CD1c-positive myeloid dendritic cell (primary cell): ENCODE measurements at regions not wholly inside any gene's neighbourhood (a gene's known extent, or its start where the extent isn't known, plus 50 kb on each side); places are given as distances from the start of the nearest gene placed in this dataset.
A peak's percentile ranks its signal among the peaks of the same experiment; 100 is the strongest.

Experiments used
- DNase-seq: peaks from one replicate; pipeline ENCODE4 v3.0.0-alpha.2; 2016; ENCODE audit errors: extremely low spot score

DNA sequence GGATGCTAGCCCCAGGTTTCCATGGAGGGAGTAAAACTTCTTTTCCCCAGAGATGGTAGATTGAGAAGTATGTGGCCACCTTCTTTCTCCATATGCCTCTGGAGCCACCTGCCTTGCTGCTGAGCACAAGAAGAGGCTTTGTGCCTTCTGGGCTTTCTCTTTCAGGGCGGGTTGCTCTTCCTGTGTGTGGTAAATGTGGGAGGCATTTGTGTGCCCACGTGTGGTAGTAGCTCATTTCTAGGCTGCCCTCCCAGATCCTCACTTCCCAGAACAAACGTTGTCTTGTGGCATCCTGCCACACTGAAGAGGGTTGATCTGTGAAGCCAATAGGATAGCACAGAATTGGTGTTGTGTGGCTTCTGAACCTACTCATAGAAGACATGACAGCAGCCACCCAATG lies 342.0 kb upstream of the PODXL start:
- DNase-seq: peak; percentile 7

DNA sequence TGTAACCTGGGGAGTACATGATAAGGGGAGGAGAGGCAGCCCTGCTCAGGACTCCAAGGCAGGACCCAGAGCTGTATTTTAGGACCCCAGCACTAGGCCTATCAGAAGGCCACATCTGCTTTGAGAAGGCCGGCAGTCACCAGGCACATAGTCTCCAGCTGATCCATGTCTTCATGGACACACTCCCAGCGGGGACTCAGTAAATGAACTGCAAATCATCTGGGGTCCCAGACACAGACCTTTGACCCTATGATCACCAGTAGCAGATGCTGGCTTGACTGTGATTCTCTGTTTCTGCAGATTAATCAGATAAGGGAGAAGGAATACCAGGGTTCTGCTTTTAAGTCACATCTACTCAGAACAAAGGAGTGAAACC lies 341.4 kb upstream of the PODXL start:
- DNase-seq: no peak

DNA sequence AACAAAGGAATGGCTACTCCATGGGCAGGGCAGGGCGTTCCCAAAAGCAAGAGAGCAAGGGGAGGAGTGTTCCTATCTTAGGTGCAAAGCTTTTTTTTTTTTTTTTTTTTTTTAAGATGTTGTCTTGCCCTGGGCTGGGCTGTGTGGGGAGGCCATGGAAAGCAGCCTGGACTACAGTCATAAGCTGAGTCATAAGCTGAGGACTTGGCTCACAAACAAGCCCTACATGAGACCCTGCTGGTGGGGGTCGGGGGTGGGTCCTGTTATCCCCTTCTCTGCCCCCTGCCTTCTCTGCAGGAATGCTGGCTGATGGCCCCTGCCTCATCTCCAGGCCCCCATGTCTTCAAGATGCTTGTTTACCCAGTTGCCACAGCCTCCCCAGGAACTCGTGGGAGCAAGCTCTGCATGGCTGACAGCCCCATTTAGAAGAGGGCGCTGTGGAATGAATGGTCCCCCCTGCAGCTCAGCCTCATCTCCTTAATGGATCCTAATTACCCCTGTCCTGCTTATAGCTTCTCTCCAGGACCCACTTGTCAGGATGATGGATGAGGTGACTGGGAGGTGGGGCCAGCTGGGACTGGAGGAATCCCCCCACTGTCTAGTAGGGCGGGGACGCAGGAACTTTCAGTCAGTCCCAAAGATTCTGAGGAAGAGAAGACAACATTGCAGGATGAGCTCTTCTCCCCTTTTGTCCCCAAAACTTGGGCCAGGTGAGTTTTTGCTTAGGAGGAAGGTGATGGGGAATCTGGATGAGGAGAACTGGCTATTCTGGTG lies 340.8 kb upstream of the PODXL start:
- no peak for DNase-seq

DNA sequence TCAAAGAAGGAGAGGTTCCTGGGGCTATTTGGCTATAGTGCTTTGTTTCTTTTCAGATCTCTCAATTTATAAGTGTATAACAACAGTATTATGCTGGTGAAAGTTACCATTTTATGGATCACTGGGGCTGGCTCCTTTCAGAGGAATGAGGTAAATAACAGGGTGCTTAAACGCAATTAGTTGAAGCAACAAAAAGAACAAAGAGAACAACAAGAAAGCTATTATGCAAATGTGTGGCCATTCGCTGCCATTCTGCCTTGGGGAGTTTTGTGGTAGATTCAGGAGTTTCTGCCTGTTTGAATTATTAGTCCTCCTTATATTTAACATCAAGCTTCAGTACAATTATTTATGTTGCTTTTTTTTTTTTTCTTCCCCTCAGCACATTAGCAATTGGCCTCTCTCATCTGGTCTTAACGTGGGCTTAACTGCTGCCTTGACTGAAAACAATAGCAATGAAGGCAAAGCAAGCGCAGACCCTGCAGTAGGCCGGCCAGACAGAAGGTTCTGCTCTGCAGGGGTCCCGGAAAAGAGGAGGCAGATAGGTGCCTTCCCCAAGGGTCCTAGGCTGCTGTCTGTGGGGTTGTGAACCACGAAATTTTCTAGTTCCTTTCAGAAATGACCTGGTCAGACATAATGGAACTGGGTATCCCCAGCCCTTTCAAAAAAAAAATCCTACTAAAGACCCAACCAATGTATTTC lies 339.9 kb upstream of the PODXL start:
- no peak for DNase-seq

DNA sequence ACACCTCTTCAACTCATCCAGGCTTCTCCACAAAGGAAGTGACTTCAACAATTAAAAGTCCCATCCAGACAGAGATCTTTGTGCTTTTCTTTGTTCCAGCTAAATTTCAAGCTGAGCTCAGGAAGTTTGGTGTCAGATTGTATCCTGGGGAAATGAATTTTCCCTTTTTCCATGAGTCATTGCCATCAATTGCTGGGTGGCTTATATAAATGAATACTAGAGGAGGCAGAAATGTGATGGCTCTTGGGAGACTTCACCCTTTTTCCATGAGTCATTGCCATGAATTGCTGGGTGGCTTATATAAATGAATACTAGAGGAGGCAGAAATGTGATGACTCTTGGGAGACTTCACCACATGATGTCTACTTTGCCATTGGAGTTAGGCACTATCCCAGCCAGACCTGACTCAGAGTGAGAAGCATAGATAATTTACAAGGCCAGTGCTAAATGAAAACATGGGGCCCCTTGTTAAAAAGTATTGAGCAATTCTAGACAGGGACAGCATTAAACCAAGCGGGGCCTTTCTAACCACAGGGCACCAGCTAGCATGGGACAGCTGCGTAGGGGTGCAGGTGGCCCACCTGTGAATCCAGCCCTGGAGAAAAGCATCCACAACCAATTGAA lies 339.2 kb upstream of the PODXL start:
- DNase-seq: no peak

DNA sequence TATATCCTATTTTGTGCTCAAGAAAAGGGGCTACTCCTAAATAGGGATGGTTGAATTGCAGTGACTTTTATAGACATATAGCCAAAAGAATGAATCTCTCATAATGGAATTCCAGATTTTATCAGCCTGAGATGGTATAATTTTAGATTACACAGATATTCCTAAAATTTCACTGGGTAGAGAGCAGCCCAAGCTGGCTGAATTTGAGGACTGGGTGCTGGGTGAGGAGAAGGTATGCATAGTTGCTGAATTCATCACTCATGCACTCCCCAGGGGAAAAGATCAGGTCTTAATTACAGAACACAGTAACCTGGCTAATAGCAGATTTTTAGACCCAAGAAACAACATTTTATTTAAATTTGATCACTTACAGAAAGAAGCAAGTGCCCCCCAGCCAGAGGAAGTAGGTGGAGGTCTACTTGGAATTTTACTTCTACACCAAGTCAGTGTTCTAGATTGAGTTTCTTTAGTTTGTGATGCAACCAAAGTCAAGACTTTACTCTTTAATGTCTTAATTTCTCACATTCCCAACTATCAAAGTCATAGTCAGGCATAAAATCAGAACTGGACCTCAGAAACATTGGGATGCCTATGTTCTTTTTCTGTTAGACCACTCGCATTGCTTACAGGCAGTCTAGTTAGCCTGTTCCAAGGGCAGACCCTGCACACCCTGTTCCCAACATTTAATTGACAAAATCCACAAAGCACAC lies 337.4 kb upstream of the PODXL start:
- no peak for DNase-seq

DNA sequence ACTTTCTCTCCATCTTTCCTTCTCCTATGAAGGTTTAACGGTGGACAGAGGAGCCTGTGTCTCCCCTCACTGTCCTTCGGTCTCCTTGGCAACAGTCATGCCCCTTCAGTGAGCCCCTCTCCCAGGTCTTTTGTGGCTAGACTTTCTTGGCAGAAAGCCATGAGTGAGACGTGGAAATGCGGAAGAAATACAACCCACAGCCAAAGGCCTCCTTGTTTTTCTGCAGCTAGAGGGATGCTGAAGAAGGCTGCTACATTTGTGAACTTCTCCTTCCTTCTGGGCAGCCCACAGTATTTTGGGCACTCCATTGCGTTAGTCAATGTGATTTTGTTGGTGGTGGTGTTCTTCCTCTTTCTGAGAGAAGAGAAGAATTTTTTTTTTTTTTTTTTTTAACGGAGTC lies 333.7 kb upstream of the PODXL start:
- DNase-seq: peak; percentile 67

DNA sequence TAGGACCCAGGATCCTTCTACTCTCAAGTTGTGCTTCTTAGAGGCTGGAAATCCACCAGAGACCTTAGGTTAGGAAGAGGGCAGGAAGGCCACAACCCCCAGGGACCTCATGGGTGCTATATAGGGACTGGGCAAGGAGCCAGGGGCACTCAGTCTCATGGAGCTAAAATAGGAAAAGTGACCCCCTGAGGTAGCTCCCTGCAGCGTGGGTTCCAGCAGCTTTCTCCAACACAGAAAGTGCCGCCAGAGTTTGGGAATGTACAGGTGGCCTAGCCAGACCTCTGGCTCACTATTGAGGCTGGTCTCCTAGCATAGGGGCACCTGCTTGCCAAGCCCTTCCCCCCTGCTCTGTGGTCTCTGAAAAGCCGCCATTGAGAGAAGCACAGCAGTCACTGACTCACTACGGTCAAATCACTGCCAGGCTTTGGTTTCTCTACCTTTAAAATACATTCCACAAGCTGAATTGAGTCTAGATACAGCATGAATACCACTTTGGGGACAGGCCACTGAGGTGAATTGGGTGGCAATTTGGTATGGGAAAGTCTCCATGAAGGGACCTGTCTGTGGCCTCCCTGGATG lies 333.2 kb upstream of the PODXL start:
- DNase-seq: no peak

DNA sequence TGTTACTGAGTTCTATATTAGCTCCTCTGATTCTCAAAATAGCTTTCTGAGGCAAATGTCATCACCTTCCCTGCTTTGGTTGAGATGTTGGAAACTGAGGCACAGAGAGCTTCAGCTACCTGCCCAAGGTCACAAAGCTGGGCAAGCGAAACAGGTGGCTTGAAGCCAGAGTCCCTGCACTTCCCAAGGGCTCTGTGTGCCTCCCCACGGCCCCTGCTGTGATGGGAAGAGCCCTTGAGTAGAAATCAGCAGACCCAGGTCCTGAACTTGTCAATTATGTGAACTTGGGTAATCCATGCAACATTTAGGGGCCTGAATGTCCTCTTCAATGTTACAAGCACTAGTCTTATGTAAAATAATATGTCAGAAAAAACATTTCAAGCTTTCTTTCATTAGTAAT lies 327.3 kb upstream of the PODXL start:
- DNase-seq: no peak

DNA sequence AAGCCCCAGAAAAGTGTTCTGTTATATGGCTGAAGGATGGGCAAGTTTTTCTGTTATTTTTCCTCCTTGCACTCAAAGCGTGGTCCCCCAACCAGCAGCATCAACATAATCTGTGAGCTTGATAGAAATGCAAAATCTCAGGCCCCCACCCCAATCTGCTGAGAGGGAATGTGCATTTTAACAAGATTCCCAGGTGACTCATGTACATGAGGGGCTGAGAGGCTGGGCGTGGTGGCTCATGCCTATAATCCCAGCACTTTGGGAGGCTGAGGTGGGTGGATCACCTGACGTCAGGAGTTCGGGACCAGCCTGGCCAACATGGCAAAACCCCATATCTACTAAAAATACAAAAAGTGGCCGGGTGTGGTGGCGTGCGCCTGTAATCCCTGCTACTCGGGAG lies 326.8 kb upstream of the PODXL start:
- DNase-seq: no peak

DNA sequence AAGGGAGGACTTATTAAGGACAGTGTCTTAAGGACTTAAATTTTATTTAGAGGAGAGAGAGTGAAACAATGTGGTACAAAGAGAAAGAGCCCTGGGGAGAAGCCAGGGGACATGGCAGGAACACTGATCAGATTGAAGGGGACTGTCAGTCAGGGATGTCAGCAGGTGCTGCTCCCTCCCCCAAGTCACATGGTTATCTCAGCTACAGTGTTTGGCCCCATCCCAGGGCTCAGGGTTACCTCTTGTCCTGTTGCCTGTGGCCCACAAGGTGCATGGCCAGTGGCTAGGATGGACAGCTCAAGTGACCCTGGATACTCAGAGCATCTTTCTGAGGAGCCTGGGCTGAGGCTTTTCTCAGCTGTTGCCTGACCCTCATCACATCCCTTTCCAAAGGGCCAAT lies 325.9 kb upstream of the PODXL start:
- no peak for DNase-seq

DNA sequence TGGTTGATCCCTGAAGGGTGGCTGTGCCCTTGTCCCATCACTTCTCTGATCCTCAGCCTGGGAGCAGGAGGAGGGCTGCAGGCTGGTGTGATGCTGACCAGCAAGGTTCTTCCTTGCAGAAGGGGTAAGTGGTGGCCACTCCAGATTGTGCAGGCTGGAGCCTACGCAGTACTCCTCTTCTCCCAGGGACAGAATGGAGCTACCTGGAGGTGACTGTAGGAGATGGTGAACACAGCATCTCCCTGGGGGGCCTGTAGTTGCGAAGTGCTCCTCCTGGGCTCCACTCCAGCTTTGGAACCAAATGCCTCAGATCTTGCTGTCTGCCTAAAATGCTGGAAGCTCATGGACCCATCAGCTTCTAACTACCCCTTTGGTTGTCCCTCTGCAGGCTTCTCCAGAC lies 323.6 kb upstream of the PODXL start:
- DNase-seq: no peak

DNA sequence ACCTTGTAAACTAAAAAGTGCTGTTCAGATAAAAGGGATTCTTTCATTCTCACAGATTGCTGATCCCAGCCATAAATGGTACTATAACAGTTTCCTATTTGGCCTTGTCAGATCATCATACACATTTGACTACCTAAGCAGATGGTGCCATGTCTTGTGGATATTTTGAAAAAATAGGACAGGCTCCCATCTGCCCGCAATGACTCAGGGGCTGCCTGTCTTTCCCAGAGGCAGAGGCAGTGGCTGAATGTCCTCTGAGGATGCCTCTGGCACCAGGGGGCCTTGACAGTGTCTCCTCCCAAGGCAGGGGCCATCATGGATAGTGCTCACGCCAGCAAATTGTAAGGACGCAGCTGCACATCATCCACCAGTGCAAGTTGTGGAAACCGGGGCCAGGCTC lies 323.0 kb upstream of the PODXL start:
- DNase-seq: no peak

DNA sequence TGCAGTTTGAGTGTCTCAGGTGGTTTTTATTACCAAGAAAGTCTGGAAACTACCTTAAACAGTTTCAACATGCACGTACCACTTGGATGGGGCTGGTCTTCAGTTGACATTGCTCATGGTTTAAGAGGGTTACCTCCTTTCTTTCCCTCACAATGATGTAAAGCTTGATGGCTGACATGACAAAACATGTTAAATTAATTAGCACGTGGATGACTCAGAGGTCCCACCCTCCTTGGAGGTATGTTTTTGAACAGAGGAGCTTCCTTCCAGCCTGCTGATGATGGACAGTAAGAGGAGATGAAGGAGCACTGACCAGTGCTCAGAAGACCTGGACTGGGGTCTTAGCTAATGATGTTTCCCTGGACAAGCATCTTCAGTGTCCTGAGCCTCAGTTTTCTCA lies 322.3 kb upstream of the PODXL start:
- DNase-seq: no peak

DNA sequence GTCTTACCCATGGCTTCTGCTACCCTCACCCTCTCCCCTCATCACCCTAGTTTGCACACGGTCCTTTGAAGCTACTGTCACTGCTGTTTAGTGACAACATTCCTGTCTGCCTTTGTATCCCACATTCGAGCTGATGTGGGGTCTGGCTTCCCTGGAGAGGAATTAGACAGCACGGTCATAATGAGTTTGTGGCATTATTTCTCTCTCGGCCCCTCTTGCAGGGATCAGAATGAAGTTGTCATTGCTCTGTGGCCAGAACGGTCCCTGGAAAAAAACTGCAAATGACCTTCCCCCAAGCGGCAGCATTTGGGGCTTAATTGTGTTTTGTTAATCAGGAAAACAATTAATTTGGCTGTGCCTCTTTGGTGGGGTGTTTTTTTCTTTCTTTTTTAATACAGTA lies 317.2 kb upstream of the PODXL start:
- DNase-seq: no peak

DNA sequence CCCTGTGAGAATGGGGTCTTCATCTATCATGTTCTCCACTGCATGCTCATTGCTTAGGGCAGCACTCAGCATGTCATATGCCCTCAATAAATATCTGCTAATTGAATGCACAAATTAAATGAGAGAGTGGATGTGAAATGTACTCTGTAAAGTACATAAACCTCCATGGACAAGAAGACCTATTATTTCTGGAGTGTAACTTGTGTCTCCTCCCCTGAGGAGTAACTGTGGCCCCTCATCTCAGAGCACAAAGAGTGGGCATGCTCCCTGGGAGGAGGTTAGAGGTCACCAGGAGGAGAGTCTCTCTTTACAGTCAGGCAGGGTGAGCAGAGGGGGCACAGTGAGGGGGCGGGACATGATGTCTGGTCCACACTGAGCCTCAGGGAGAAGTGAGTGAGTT lies 313.6 kb upstream of the PODXL start:
- no peak for DNase-seq

DNA sequence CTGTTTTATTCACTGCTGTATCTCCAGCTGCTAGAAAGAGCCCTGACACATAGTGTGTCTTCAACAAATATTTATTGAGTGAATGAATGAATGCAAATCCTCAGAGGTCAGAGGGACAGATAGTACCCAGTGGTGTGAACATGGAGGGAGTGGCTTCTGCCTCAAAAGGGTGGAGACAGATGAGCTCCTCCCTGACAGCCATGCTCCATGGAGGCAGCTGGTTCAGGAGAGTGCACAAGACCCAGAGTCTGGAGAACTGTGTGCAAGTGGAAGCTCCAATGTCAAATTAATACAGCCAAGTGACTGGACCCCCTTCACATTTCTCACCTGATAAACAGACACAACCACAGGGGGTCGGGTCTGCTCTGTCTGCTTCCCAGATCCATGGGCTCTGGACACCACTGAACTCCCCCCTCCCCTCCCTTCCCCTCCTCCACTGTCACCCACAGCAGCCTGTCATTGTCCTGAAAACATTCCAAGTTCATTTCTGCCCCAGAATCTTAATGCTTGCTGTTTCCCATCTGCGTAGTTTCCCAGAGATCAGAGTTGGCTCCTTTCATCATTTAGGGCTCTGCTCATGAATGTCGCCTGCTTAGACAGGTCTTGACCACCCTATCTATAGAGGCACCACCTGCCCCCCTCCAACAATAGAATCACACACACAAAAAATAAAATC lies 312.9 kb upstream of the PODXL start:
- no peak for DNase-seq

DNA sequence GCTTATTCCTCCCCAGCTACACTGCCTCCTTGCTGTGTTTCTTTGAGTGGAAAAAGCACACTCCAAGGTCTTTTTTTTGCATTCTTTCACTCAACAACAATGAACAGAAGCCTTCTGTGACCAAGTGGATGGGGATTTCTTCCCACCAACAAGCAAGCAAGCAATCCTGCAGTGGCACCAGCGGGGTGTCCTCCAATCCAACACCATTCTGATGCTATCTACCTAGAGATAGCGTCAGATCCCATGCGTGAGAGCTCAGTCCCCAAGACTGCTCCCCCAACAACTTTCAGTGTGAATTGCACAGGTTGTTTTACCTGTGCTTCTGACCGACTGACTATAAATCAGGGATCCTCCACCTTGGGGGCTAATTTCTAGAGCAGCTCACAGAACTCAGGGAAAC lies 311.0 kb upstream of the PODXL start:
- no peak for DNase-seq

DNA sequence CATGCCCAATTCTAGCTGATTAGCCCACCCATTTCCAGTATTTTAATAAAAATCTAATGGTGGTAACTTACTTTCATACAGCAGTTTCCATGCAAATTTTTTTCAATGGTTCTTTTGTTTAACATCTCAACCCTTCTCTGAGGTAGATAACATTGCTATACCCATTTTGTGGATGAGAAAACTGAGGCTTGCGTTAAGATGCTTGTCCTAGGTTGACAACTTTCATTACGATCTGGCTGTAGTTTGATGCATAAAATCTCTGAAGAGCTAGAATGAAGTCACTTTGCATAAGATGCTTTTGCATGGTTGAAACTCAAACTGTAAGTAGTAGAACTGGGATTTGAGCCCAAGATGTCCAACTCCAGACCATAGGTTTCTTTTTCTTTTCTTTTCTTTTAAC lies 309.5 kb upstream of the PODXL start:
- DNase-seq: no peak

DNA sequence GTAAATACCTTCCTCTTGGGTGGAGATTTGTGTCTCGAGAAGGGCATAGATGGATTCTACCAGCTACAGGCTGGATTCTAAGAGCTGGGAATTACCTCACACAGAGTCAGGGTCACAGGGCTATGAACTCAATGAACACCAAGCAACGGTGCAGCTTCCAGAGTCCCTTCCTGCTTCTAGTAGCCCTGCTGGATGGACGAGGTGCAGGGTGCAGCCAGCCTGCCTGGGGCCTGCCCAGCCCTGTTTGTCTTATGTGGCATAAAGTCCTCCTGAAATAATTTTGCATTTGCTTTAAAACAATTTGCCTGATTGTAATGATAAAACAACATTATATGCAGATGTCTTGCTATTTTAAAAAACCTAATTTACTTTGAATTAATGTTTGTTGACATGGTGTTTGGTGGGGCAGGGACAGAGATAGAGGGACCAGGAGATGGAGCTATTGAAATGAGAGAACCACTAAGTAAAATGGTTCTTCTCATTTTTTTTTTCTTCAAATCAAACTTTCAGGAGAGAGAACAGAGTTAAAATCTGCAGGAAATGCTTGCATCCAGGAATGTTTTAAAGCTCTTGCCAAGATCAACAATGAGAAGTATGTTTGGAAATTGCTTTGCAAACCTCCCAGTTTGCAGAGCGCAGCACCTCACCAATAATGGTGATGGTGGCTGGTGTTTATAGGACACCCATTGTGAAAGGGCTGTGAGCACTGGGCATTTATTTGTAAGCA lies 305.4 kb upstream of the PODXL start:
- no peak for DNase-seq
